Caco-2 (cell line): ENCODE measurements at regions not wholly inside any gene's neighbourhood (a gene's known extent, or its start where the extent isn't known, plus 50 kb on each side); places are given as distances from the start of the nearest gene placed in this dataset.

ENCODE experiments used
- BruUV-seq: library from RNA; stranded (reverse); fragments of 400-500 nt; replicated peaks from 2 replicates; lab custom pipeline; 2021; lab: Mats Ljungman, UMichigan
- CTCF ChIA-PET: fragments of 300-600 bp; sonication (Branson Sonifier 250); formaldehyde crosslinking; loops from one replicate; lab custom pipeline; 2022; ENCODE audit warnings: antibody characterized with exemption; lab: Charles Lee
- POLR2A ChIA-PET: fragments of 300-600 bp; sonication (Branson Sonifier 250); formaldehyde crosslinking; loops from one replicate; lab custom pipeline; 2022; ENCODE audit warnings: antibody characterized with exemption; lab: Charles Lee
- DNase-seq, 2 experiments: peaks; one replicate each; pipeline versions ENCODE4 v3.0.0 to v3.0.0-alpha.2; 2020 to 2022
- H3K27me3 ChIP-seq: replicated peaks from 2 replicates; pipeline ENCODE4 v1.6.0; 2011; ENCODE audit warnings: low read length; ENCODE audit not compliant: control insufficient read depth, insufficient read depth
- H3K36me3 ChIP-seq: 2 replicates; pipeline ENCODE4 v1.5.1; 2011; ENCODE audit warnings: low read length; ENCODE audit not compliant: control insufficient read depth, insufficient read depth
- H3K4me1 ChIP-seq: fragments of 250-450 bp; sonication (Bioruptor Pico); 2 replicates; pipeline ENCODE4 v1.5.1; 2020; ENCODE audit warnings: mild to moderate bottlenecking
- H3K4me3 ChIP-seq: 2 replicates; pipeline ENCODE4 v1.5.1; 2011; ENCODE audit warnings: low read depth, mild to moderate bottlenecking, control low read depth, low read length
- H3K9me3 ChIP-seq: fragments of 250-450 bp; sonication (Bioruptor Pico); 2 replicates; pipeline ENCODE4 v1.5.1; 2020; ENCODE audit warnings: mild to moderate bottlenecking, moderate library complexity
- H3K27ac Mint-ChIP-seq: one replicate; pipeline ENCODE4 v1.8.0; 2022; ENCODE audit warnings: mixed read lengths; ENCODE audit not compliant: unreplicated experiment
- H3K27me3 Mint-ChIP-seq: one replicate; pipeline ENCODE4 v1.8.0; 2022; ENCODE audit warnings: mixed read lengths; ENCODE audit not compliant: insufficient read depth, unreplicated experiment
- H3K36me3 Mint-ChIP-seq: one replicate; pipeline ENCODE4 v1.8.0; 2022; ENCODE audit warnings: mild to moderate bottlenecking, mixed read lengths; ENCODE audit not compliant: insufficient read depth, unreplicated experiment
- H3K4me1 Mint-ChIP-seq: one replicate; pipeline ENCODE4 v1.8.0; 2022; ENCODE audit warnings: low read depth, mixed read lengths; ENCODE audit not compliant: unreplicated experiment
- H3K4me3 Mint-ChIP-seq: one replicate; pipeline ENCODE4 v1.8.0; 2022; ENCODE audit warnings: mild to moderate bottlenecking, moderate library complexity, mixed read lengths; ENCODE audit not compliant: unreplicated experiment
- H3K9me3 Mint-ChIP-seq: one replicate; pipeline ENCODE4 v1.8.0; 2022; ENCODE audit warnings: mixed read lengths; ENCODE audit not compliant: unreplicated experiment
- intact Hi-C: fragments of 100-400 bp; cut with micrococcal nuclease; formaldehyde crosslinking; loops from one replicate; pipeline ENCODE4 v1.10.0; 2022; ENCODE audit not compliant: unreplicated experiment
- TF ChIP-seq, protein P1 (sequence below), 2 experiments: fragments of 200-600 bp in 1 of 2; IDR thresholded peaks; 1 replicate in 1 of 2; 2 replicates in 1 of 2; pipeline versions ENCODE4 v1.5.1 to v1.8.0; 2011 to 2022; ENCODE audit warnings: antibody characterized with exemption in 1 of 2, control low read depth in 1 of 2, inconsistent platforms in 1 of 2, low read depth in 1 of 2, low read length in 1 of 2, mild to moderate bottlenecking in 1 of 2, moderate library complexity in 1 of 2; ENCODE audit not compliant: insufficient read depth in 1 of 2, severe bottlenecking in 1 of 2, unreplicated experiment in 1 of 2

DNA sequence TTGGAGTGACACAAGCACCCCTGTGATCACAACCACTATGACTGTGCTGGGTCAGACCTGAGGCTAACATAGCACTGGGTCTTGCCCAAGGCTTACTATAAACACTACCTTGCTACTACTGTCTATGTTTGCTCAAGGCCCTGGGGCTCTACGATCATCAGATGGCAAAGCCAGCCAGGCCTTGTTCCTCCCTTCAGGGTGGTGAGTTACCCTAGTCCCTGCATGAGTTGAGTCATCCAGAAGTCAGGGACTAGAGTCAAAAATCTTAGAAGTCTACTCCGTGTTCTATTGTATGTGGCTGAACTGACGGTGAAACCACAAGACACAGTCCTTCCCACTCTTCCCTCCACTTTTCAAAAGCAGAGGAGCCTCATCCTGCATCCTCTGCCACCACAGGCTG lies 551.2 kb upstream of the FSIP2 start:
- intact Hi-C loops, result no loop called here

DNA sequence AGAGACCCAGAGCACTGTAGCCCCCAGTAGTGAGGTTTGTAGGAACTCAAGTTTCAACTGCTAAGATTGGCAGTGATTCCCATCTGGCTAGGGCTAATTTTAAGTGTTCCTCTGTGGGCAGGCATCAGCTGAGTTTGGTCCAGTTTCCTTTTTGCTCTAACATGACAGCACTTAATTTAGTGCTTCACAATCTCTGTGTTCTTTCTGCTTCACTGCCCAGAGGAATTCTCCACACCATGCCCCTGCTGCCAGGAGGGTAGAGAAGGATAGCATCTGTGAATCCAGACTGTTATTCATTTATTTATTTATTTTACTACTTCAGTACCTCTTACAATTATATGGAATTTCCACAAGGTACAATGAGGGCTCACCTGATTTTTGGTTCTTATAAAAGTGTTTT lies 549.9 kb upstream of the FSIP2 start:
- BruUV-seq, result no TSS peak
- ChIA-PET POLR2A (no interaction called here), CTCF (no interaction called here)
- Mint-ChIP-seq H3K4me3 (no peak overlapping the region), H3K4me1 (no peaks in the 10 kb centered on the region), H3K36me3 (no peaks in the 10 kb centered on the region), H3K27me3 (no peaks in the 10 kb centered on the region), H3K9me3 (no peaks in the 10 kb centered on the region), H3K27ac (no peak overlapping the region)
- TF ChIP-seq, protein P1, sequence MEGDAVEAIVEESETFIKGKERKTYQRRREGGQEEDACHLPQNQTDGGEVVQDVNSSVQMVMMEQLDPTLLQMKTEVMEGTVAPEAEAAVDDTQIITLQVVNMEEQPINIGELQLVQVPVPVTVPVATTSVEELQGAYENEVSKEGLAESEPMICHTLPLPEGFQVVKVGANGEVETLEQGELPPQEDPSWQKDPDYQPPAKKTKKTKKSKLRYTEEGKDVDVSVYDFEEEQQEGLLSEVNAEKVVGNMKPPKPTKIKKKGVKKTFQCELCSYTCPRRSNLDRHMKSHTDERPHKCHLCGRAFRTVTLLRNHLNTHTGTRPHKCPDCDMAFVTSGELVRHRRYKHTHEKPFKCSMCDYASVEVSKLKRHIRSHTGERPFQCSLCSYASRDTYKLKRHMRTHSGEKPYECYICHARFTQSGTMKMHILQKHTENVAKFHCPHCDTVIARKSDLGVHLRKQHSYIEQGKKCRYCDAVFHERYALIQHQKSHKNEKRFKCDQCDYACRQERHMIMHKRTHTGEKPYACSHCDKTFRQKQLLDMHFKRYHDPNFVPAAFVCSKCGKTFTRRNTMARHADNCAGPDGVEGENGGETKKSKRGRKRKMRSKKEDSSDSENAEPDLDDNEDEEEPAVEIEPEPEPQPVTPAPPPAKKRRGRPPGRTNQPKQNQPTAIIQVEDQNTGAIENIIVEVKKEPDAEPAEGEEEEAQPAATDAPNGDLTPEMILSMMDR (IDR thresholded peaks at IDR 0.05; ENCODE audit: insufficient read depth in 1 of 2, low read depth in 1 of 2, low read length in 1 of 2, severe bottlenecking in 1 of 2, unreplicated experiment in 1 of 2), result no peak
- Histone ChIP-seq H3K27me3 (no peaks in the 10 kb centered on the region), H3K36me3 (no peaks in the 10 kb centered on the region), H3K4me3 (no peak overlapping the region), H3K4me1 (no peaks in the 10 kb centered on the region), H3K9me3 (no peaks in the 10 kb centered on the region)
- DNase-seq, result no peak
- intact Hi-C loops, result no loop called here

More for the DNA sequence above, 551.2 kb upstream of the FSIP2 start:
- BruUV-seq, result no TSS peak
- Mint-ChIP-seq H3K4me3 (no peak overlapping the region), H3K4me1 (no peaks in the 10 kb centered on the region), H3K36me3 (no peaks in the 10 kb centered on the region), H3K27ac (no peak overlapping the region), H3K27me3 (no peaks in the 10 kb centered on the region), H3K9me3 (no peaks in the 10 kb centered on the region)
- no peak for DNase-seq
- Histone ChIP-seq H3K4me3 (no peak overlapping the region), H3K27me3 (no peaks in the 10 kb centered on the region), H3K36me3 (no peaks in the 10 kb centered on the region), H3K4me1 (no peaks in the 10 kb centered on the region), H3K9me3 (no peaks in the 10 kb centered on the region)
- TF ChIP-seq, protein P1 (IDR thresholded peaks at IDR 0.05; ENCODE audit: insufficient read depth in 1 of 2, low read depth in 1 of 2, low read length in 1 of 2, severe bottlenecking in 1 of 2, unreplicated experiment in 1 of 2), result no peak
- POLR2A ChIA-PET, result no interaction called here
- CTCF ChIA-PET, result no interaction called here

DNA sequence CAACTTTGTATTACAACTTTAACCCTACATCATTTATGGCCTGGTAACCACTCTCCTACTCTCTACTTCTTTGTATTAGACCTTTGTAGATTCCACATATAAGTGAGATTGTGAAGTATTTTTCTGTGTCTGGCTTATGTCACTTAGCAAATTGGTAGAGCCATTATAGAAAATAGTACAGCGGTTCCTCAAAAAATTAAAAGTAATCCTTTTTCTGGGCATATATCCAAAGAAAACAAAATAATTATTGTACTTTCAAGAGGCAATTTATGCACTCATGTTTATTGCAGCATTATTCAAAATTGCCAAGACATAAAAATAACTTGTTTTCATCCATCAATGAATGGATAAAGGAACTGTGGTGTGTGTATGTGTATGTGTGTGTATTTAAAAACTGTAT lies 537.5 kb upstream of the FSIP2 start:
- Mint-ChIP-seq H3K36me3 (no peaks in the 10 kb centered on the region), H3K9me3 (no peaks in the 10 kb centered on the region), H3K4me3 (no peak overlapping the region), H3K4me1 (no peaks in the 10 kb centered on the region), H3K27me3 (no peaks in the 10 kb centered on the region), H3K27ac (no peak overlapping the region)
- POLR2A ChIA-PET, result no interaction called here
- CTCF ChIA-PET, result no interaction called here
- Histone ChIP-seq H3K4me3 (no peak overlapping the region), H3K27me3 (no peaks in the 10 kb centered on the region; the same call in 1 of the 2 replicates), H3K9me3 (no peaks in the 10 kb centered on the region), H3K4me1 (no peaks in the 10 kb centered on the region), H3K36me3 (no peaks in the 10 kb centered on the region)
- no peak for DNase-seq
- TF ChIP-seq, protein P1 (IDR thresholded peaks at IDR 0.05; ENCODE audit: insufficient read depth in 1 of 2, low read depth in 1 of 2, low read length in 1 of 2, severe bottlenecking in 1 of 2, unreplicated experiment in 1 of 2), result no peak
- intact Hi-C loops, result loop anchor here (10.0 kb wide), 1 partner anchor 204 kb away; no protein-coding TSS in a partner anchor
- no TSS peak for BruUV-seq
